T-cell (primary cell): ENCODE measurements at regions not wholly inside any gene's neighbourhood (a gene's known extent, or its start where the extent isn't known, plus 50 kb on each side); places are given as distances from the start of the nearest gene placed in this dataset.

Experiments
- ATAC-seq, 4 experiments: fragments of 200-7000 bp in 3 of 4; fragments of 150-1000 bp in 1 of 4; cut with Tn5 transposase; replicated peaks in 1 of 4; 1 replicate in 3 of 4; 2 replicates in 1 of 4; pipeline ENCODE4 v1.10.0; 2021; ENCODE audit warnings: moderate library complexity in 3 of 4, mild to moderate bottlenecking in 2 of 4, moderate number of reproducible peaks in 1 of 4
- CTCF ChIA-PET, 2 donors: fragments of 300-600 bp; sonication (Branson Sonifier 250); formaldehyde crosslinking; loops; one replicate each; lab custom pipeline; 2022; ENCODE audit warnings: antibody characterized with exemption in 2 of 2; lab: Charles Lee
- POLR2A ChIA-PET, 2 donors: fragments of 300-600 bp; sonication (Branson Sonifier 250); formaldehyde crosslinking; loops; one replicate each; lab custom pipeline; 2022; ENCODE audit warnings: antibody characterized with exemption in 2 of 2; lab: Charles Lee
- DNase-seq, 35 experiments: peaks; one replicate each; pipeline versions ENCODE4 v3.0.0 to v3.0.0-alpha.2; 2013 to 2023
- H3K27ac ChIP-seq: one replicate; pipeline ENCODE4 v1.5.1; 2013; ENCODE audit warnings: low read length
- H3K27me3 ChIP-seq, 2 experiments: replicated peaks in 1 of 2; 1 replicate in 1 of 2; 2 replicates in 1 of 2; pipeline versions ENCODE4 v1.6.1 to v1.7.0; 2013; ENCODE audit warnings: low read length in 1 of 2, mixed read lengths in 1 of 2; ENCODE audit not compliant: control insufficient read depth in 2 of 2, insufficient read depth in 2 of 2; ENCODE audit errors: extremely low read depth in 1 of 2
- H3K36me3 ChIP-seq, 2 donors: 1 replicate in 1 of 2; 2 replicates in 1 of 2; pipeline versions ENCODE4 v1.6.1 to v1.7.0; 2013; ENCODE audit warnings: low read length in 1 of 2; ENCODE audit not compliant: control insufficient read depth in 2 of 2, insufficient read depth in 1 of 2; ENCODE audit errors: extremely low read depth in 1 of 2
- H3K4me1 ChIP-seq, 2 experiments: 1 replicate in 1 of 2; 2 replicates in 1 of 2; pipeline versions ENCODE4 v1.6.1 to v1.7.0; 2013; ENCODE audit warnings: low read length in 2 of 2, mixed read lengths in 1 of 2; ENCODE audit not compliant: insufficient read depth in 2 of 2, control insufficient read depth in 1 of 2; ENCODE audit errors: extremely low read depth in 1 of 2
- H3K4me3 ChIP-seq, 2 donors: 1 replicate in 1 of 2; 2 replicates in 1 of 2; pipeline versions ENCODE4 v1.5.1 to v1.7.0; 2013; ENCODE audit warnings: mild to moderate bottlenecking in 2 of 2, low read length in 1 of 2, moderate library complexity in 1 of 2; ENCODE audit not compliant: control insufficient read depth in 1 of 2; ENCODE audit errors: extremely low read depth in 1 of 2
- H3K9me3 ChIP-seq: 2 replicates; pipeline ENCODE4 v1.7.0; 2013
- H3K27ac Mint-ChIP-seq, 2 donors: one replicate each; pipeline ENCODE4 v1.8.0; 2020 to 2021; ENCODE audit warnings: mild to moderate bottlenecking in 2 of 2, mixed read lengths in 2 of 2
- H3K27me3 Mint-ChIP-seq, 2 donors: one replicate each; pipeline ENCODE4 v1.8.0; 2021 to 2022; ENCODE audit warnings: mixed read lengths in 2 of 2
- H3K36me3 Mint-ChIP-seq: one replicate; pipeline ENCODE4 v1.8.0; 2021; ENCODE audit warnings: mixed read lengths
- H3K4me1 Mint-ChIP-seq, 3 donors: one replicate each; pipeline ENCODE4 v1.8.0; 2020 to 2022; ENCODE audit warnings: mixed read lengths in 3 of 3, mild to moderate bottlenecking in 1 of 3
- H3K4me3 Mint-ChIP-seq, 3 donors: one replicate each; pipeline ENCODE4 v1.8.0; 2020 to 2022; ENCODE audit warnings: mild to moderate bottlenecking in 3 of 3, mixed read lengths in 3 of 3, moderate library complexity in 3 of 3
- H3K9me3 Mint-ChIP-seq, 3 donors: one replicate each; pipeline ENCODE4 v1.8.0; 2020 to 2022; ENCODE audit warnings: mixed read lengths in 3 of 3
- WGBS: methylation state at CpG from one replicate; pipeline ENCODE4 v1.1.5; 2013; ENCODE audit warnings: missing lambda C conversion rate; ENCODE audit not compliant: insufficient coverage; 5-methylcytosine and 5-hydroxymethylcytosine counted together

GRCh38 chr7:70997261-70997660, 134.7 kb upstream of the GALNT17 start:
- Mint-ChIP-seq H3K4me1 (no peaks in the 10 kb centered on the region), H3K27ac (no peak overlapping the region), H3K4me3 (no peak overlapping the region), H3K36me3 (no peaks in the 10 kb centered on the region), H3K9me3 (peaks cover 8 to 29% (median 15%) of the 10 kb centered on the region in 3 donors), H3K27me3 (no peaks in the 10 kb centered on the region)
- ChIA-PET POLR2A (interaction anchor here in 1 of 2 donors (0.6 kb wide), 1 partner anchor 1596 kb away, joined by 3 read pairs; no protein-coding TSS in a partner anchor), CTCF (no interaction called here)
- Histone ChIP-seq H3K27me3 (no peaks in the 10 kb centered on the region), H3K27ac (no peak overlapping the region), H3K4me3 (no peak overlapping the region), H3K4me1 (no peaks in the 10 kb centered on the region), H3K9me3 (no peaks in the 10 kb centered on the region), H3K36me3 (no peaks in the 10 kb centered on the region)
- WGBS, result no CpG with 5 or more reads among the region's 1 CpG
- DNase-seq (no peak), ATAC-seq (no peak)

- Histone ChIP-seq H3K4me1 (no peaks in the 10 kb centered on the region), H3K9me3 (no peaks in the 10 kb centered on the region), H3K27me3 (no peaks in the 10 kb centered on the region), H3K27ac (no peak overlapping the region), H3K36me3 (no peaks in the 10 kb centered on the region), H3K4me3 (no peak overlapping the region)
- Mint-ChIP-seq H3K4me3 (no peak overlapping the region), H3K36me3 (no peaks in the 10 kb centered on the region), H3K27ac (no peak overlapping the region), H3K9me3 (peaks cover 3 to 25% (median 21%) of the 10 kb centered on the region in 3 donors), H3K27me3 (peaks cover 3 to 4% of the 10 kb centered on the region in 2 donors), H3K4me1 (no peaks in the 10 kb centered on the region)
- no peak for DNase-seq
- ChIA-PET POLR2A (no interaction called here), CTCF (no interaction called here)
- ATAC-seq, result no peak
- WGBS, result 67% methylated on average over 3 of the region's 5 CpGs
Measured at GRCh38 chr7:71005109-71005508, 126.8 kb upstream of the GALNT17 start.

GRCh38 chr7:71009636-71010035, 122.3 kb upstream of the GALNT17 start:
- Mint-ChIP-seq H3K27ac (no peak overlapping the region), H3K4me3 (no peak overlapping the region), H3K9me3 (peaks cover 3 to 19% (median 8%) of the 10 kb centered on the region in 3 donors), H3K27me3 (peaks cover 0 to 4% of the 10 kb centered on the region in 2 donors), H3K4me1 (no peaks in the 10 kb centered on the region), H3K36me3 (no peaks in the 10 kb centered on the region)
- H3K4me3 ChIP-seq, result no peak overlapping the region
- DNase-seq (no peak), ATAC-seq (no peak)
- H3K9me3 ChIP-seq, result no peaks in the 10 kb centered on the region
- WGBS, result no CpG with 5 or more reads among the region's 3 CpGs
- no peaks in the 10 kb centered on the region for H3K36me3 ChIP-seq
- ChIA-PET CTCF (interaction anchor here in 1 of 2 donors (0.6 kb wide), 1 partner anchor 59 kb away, joined by 3 read pairs; no protein-coding TSS in a partner anchor), POLR2A (no interaction called here)
- no peaks in the 10 kb centered on the region for H3K27me3 ChIP-seq
- no peak overlapping the region for H3K27ac ChIP-seq
- H3K4me1 ChIP-seq, result no peaks in the 10 kb centered on the region

- ChIA-PET POLR2A (no interaction called here), CTCF (no interaction called here)
- 83% methylated on average over 14 of the region's 17 CpGs for WGBS
- Mint-ChIP-seq H3K4me3 (no peak overlapping the region), H3K9me3 (peaks cover 6 to 30% (median 13%) of the 10 kb centered on the region in 3 donors), H3K4me1 (no peaks in the 10 kb centered on the region), H3K36me3 (no peaks in the 10 kb centered on the region), H3K27ac (no peak overlapping the region), H3K27me3 (no peaks in the 10 kb centered on the region)
- no peak for DNase-seq
- no peak for ATAC-seq
- Histone ChIP-seq H3K4me1 (no peaks in the 10 kb centered on the region), H3K36me3 (no peaks in the 10 kb centered on the region), H3K4me3 (no peak overlapping the region), H3K27ac (no peak overlapping the region), H3K9me3 (no peaks in the 10 kb centered on the region), H3K27me3 (no peaks in the 10 kb centered on the region)
Measured at GRCh38 chr7:71015252-71015900, 116.6 kb upstream of the GALNT17 start.

- Mint-ChIP-seq H3K36me3 (no peaks in the 10 kb centered on the region), H3K27ac (no peak overlapping the region), H3K27me3 (no peaks in the 10 kb centered on the region), H3K4me1 (no peaks in the 10 kb centered on the region), H3K4me3 (no peak overlapping the region), H3K9me3 (peaks cover 5 to 25% (median 11%) of the 10 kb centered on the region in 3 donors)
- H3K9me3 ChIP-seq, result no peaks in the 10 kb centered on the region
- no peak overlapping the region for H3K4me3 ChIP-seq
- DNase-seq (no peak), ATAC-seq (no peak)
- H3K27ac ChIP-seq, result no peak overlapping the region
- WGBS, result no CpG with 5 or more reads among the region's 2 CpGs
- H3K4me1 ChIP-seq, result no peaks in the 10 kb centered on the region
- ChIA-PET POLR2A (no interaction called here), CTCF (no interaction called here)
- H3K27me3 ChIP-seq, result no peaks in the 10 kb centered on the region
- no peaks in the 10 kb centered on the region for H3K36me3 ChIP-seq
Measured at GRCh38 chr7:71016401-71016800, 115.5 kb upstream of the GALNT17 start.

GRCh38 chr7:71017602-71018001, 114.3 kb upstream of the GALNT17 start:
- ChIA-PET POLR2A (no interaction called here), CTCF (no interaction called here)
- Mint-ChIP-seq H3K4me3 (no peak overlapping the region), H3K36me3 (no peaks in the 10 kb centered on the region), H3K4me1 (no peaks in the 10 kb centered on the region), H3K9me3 (peaks cover 5 to 22% (median 11%) of the 10 kb centered on the region in 3 donors), H3K27me3 (no peaks in the 10 kb centered on the region), H3K27ac (no peak overlapping the region)
- Histone ChIP-seq H3K27ac (no peak overlapping the region), H3K9me3 (no peaks in the 10 kb centered on the region), H3K27me3 (no peaks in the 10 kb centered on the region), H3K36me3 (no peaks in the 10 kb centered on the region), H3K4me1 (no peaks in the 10 kb centered on the region), H3K4me3 (no peak overlapping the region)
- DNase-seq (no peak), ATAC-seq (no peak)
- 88% methylated on average over 17 of the region's 17 CpGs for WGBS
